ENCODE measurements at regions not wholly inside any gene's neighbourhood (a gene's known extent, or its start where the extent isn't known, plus 50 kb on each side); places are given as distances from the start of the nearest gene placed in this dataset.
"Not testable (repeated sequence)": the region's sequence is repeated elsewhere in the genome, so short reads cannot be mapped to it uniquely, and the experiment has no call there.

DNA sequence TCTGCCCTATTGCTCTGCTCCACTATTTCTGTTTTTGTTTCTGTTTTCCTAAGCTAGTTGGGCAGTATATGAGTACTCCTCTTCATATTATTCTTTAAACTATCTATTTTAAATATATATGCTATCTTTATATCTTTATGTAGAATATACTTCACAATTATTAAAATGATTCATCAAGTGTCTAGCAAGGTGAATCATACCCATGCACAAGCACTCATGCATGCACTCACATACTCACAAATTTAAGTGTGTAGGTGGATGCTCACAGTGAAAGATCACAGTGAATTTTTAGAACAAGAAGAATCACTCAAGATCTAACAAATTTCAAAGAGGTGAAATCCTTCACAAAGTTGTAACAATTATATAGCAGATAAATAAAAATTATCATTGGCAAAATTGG, 435.6 kb upstream of the SLITRK5 start:
- no peak for TF ChIP-seq GATA1 (IDR thresholded peaks at IDR 0.05; ENCODE audit: low read depth, low read length)
- TF ChIP-seq POLR2A (IDR thresholded peaks at IDR 0.05; ENCODE audit: low read length): no peak
- DNase-seq: no peak

DNA sequence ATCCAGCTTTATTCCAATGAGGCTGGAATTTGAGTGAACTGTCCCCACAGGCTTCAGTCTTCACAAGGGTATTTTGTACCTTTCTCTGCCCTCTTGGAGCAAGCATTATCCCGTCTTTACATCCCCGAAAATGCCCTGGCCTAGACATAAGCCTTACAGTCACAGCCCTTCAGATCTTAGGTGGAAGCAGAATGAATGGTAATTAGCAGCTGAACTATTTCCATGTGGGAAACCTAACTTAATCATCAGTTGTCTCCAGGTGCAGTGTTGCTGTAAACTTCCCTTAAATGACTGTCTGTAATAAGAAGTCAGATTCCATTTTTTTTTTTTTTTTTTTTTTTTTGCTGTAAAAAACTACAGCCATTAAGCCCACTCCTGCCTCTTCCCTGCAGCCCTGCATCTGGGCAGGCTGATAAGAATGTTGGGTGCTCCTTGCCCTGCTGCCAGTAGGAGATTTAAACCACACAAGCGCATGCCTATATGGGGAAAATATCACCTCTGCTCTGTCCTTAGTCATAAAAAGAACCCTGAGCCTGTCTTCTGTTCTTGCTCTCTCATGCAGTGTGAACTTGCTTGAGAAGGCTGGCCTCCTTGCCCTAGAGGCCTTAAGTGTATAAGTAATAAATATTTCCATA, 426.8 kb upstream of the SLITRK5 start:
- peak; percentile 83 to 93 for DNase-seq
- no peak for TF ChIP-seq POLR2A (IDR thresholded peaks at IDR 0.05; ENCODE audit: low read length)

DNA sequence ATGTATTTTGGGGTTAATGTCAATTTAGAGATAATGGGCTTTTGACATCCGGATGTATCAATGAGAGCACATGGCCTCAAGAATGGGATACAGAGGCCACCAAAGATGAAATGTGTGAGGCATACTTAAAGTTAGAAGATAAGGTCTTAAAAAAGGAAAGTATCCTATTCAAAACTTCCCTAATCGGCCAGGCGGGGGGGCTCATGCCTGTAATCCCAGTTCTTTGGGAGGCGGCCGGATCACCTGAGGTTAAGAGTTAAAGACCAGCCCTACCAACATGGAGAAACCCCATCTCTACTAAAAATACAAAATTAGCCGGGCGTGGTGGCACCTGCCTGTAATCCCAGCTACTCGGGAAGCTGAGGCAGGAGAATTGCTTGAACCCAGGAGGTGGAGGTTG, 421.3 kb upstream of the SLITRK5 start:
- not testable (repeated sequence) for DNase-seq

DNA sequence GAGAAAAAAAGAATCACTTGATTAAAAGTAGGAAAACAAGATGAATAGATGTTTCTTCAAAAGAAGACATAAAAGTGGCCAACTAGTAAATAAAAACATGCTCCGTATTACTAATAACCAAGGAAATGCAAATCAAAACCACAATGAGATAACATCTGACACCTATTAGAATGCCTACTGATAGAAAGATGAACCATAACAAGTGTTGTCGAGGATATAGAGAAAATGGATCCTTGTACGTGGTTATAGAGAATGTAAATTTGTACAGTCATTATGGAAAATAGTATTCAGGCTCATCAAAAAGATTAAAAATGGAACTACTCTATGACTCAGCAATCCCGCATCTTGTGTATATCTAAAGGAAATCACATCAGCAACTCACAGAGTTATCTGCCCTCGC, 415.8 kb upstream of the SLITRK5 start:
- TF ChIP-seq POLR2A (IDR thresholded peaks at IDR 0.05; ENCODE audit: low read length): no peak
- TF ChIP-seq GATA1 (IDR thresholded peaks at IDR 0.05; ENCODE audit: low read depth, low read length): no peak
- DNase-seq: no peak

DNA sequence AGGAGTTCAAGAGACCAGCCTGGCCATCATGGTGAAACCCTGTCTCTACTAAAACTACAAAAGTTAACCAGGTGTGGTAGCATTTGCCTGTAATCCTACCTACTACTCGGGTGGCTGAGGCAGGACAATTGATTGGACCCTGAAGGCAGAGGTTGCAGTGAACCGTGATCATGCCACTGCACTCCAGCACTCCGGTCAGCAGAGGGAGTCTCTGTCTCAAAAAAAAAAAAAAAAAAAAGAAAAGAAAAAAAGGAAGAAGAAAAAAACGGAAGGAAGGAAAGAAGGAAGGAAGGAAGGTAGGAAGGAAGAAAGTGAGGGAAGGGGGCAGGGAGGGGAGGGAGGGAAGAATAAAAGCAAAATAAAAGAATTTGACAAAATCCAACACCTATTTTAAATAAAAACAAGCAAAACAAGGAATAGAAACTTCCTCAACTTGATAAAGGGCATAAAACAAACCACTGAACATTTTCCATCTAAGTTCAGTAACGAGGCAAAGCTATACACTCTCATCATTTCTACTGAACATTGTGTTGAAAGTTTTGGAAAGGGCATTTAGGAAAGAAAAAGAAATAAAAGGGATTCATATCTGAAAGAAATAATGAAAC, 411.6 kb upstream of the SLITRK5 start:
- TF ChIP-seq GATA1 (IDR thresholded peaks at IDR 0.05; ENCODE audit: low read depth, low read length) (no peak), POLR2A (IDR thresholded peaks at IDR 0.05; ENCODE audit: low read length) (no peak)
- peak in 1 of 2 experiments; percentile 4 for DNase-seq

DNA sequence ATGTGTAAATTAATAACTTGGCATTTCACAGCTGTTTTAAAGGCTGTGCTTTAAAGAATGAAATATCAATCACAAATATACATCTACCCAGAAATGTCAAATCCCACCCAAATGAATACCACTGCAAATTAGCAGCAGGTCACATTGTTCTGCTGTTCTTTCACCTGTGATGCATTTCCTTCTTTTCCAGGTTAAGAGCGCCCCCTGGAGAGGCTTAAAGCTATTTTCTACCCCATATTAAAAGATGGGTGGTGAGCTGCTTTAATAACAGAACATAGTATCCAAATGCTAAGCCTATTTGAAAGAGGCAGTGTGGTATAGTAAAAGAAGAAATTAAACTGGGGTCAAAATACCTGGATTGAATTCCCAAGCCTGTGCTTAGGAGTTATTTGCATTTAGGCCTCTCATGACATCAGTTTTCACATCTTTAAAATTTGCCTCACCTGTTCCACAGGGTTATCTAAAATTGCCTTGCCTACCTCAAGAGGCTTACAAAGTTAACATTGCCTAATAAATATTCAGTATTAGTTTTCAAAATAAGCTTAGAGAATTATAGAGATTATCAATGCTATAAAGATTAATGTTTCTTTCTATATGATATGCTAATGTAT, 396.9 kb upstream of the SLITRK5 start:
- no peak for TF ChIP-seq GATA1 (IDR thresholded peaks at IDR 0.05; ENCODE audit: low read depth, low read length)
- TF ChIP-seq POLR2A (IDR thresholded peaks at IDR 0.05; ENCODE audit: low read length): no peak
- peak; percentile 56 to 74 for DNase-seq

DNA sequence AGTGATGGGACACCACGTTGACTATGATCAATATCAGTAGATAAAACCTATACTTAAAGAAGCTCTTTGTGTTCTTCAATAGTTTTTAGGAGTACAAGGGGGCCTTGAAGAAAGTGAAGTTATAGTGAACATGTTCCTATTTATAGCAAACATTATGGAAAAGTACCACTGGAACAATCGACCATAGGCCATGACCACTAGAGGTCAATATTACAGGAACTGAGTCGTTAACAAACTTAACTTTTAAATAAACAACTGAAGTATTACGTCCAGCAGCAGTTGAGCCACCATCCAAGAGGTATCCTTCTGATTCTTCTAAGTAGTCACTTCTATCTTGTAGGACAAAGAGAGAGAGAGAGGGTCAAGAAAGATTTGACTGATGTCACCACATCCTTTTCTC, 391.0 kb upstream of the SLITRK5 start:
- TF ChIP-seq GATA1 (IDR thresholded peaks at IDR 0.05; ENCODE audit: low read depth, low read length) (no peak), POLR2A (IDR thresholded peaks at IDR 0.05; ENCODE audit: low read length) (no peak)
- DNase-seq: no peak

DNA sequence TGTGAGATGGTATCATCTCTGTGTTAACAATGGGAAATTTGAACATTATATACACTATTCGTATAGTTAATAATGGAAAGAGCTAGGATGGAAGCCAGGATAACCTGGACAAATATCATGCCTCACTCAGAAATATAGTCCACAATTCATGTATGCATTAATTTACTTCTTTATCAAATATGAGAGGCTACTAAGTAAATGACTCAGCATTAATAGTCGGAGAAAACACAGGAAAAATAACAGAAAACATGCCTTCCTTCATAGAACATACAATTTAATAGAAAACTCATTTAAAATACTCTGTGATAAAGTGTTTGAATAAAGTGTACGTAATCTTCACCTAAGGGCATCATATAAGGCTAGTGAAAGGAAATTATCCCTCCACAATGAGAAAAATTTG, 383.4 kb upstream of the SLITRK5 start:
- TF ChIP-seq GATA1 (IDR thresholded peaks at IDR 0.05; ENCODE audit: low read depth, low read length) (no peak), POLR2A (IDR thresholded peaks at IDR 0.05; ENCODE audit: low read length) (no peak)
- no peak for DNase-seq

DNA sequence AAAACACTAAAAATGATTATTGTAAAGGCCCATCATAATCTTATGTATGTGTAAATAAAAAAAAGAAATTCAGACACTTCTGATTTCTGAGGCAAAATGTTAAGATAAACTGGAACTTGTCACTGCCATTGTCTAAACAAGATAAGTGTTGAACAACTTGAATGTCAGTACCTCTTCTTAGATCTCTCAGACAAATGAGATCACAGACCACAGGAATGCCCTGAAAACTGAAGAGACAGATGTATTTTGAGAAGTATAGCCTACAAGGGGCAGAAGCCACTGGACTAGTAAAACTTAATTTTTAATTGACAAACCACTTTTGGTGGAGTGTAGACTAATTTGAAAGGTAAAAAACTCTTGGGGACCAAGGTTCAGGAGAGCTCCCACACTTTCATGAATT, 375.5 kb upstream of the SLITRK5 start:
- TF ChIP-seq POLR2A (IDR thresholded peaks at IDR 0.05; ENCODE audit: low read length) (no peak), GATA1 (IDR thresholded peaks at IDR 0.05; ENCODE audit: low read depth, low read length) (no peak)
- DNase-seq: no peak

DNA sequence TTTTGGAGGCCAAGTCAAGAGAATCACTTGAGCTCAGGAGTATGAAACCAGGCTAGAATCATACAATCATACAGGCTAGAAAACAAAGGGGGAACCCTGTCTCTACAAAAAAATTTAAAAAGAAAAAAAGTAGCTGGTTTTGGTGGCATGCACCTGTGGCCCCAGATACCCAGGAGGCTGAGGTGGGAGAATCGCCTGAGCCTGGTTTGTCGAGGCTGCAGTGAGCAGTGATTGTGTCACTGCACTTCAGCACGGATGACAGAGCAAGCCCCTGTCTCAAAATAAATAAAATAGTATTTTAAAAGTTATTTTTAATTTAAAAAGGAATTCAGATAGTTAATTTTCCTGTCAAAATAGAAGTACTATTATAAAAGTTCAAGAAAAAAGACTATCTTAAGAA, 369.1 kb upstream of the SLITRK5 start:
- TF ChIP-seq GATA1 (IDR thresholded peaks at IDR 0.05; ENCODE audit: low read depth, low read length) (no peak), POLR2A (IDR thresholded peaks at IDR 0.05; ENCODE audit: low read length) (no peak)
- DNase-seq: no peak

DNA sequence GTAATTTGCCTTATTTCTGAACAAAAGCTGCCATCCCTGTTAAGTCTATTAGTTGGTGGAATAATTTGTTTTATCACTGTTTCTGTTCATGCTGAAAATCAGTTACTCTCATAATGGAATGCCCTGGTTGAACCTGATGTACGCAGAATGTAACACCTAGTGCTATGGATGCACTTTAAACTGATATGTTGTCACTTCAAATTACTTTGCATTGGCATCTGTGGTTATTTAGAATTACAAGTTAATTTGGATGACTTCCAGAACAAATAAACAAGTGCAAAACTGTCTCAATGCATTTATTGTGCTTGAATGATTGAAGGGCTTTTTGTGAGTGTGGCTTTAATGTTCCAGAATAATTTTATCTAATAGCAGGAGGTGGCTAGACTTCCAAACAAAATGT, 368.2 kb upstream of the SLITRK5 start:
- no peak for DNase-seq
- TF ChIP-seq GATA1 (IDR thresholded peaks at IDR 0.05; ENCODE audit: low read depth, low read length): no peak
- no peak for TF ChIP-seq POLR2A (IDR thresholded peaks at IDR 0.05; ENCODE audit: low read length)

DNA sequence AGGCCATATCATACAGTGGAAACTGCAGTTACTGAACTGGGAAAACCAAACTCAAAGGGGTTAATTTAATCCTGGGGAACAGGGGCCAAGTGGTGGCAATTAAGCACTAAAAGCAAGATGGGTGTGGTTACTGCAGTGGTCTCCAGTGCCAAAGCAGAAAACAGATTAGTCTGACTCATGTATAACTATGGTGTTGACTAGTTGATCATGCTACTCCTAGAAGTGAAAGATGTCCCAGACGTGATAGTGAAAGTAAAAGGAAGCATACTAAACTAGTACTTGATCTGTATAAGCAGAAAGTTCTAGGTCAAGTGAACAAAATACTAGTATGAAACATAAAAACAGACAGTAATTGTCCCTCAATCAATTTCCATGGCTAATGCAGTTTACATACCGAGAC, 360.0 kb upstream of the SLITRK5 start:
- no peak for DNase-seq

DNA sequence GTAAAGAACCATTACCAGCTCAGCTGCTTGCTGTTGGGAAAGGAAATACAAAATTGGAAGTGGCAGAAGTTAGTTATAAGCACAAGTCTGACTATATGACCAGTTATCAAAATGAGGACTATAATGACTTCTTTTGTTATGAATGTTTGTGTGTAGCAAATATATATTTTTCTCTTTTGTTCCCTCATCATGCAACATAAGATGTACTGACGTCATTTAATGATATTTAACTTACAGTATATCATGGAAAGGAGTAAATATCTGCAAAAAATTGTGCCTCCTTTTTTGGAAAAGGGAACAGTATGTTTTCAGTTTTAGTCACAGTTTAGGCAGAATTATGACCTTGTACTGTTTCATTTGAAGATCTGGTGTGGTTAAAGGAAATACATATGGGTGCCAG, 356.3 kb upstream of the SLITRK5 start:
- TF ChIP-seq POLR2A (IDR thresholded peaks at IDR 0.05; ENCODE audit: low read length) (no peak), GATA1 (IDR thresholded peaks at IDR 0.05; ENCODE audit: low read depth, low read length) (no peak)

More for the DNA sequence above, 360.0 kb upstream of the SLITRK5 start:
- TF ChIP-seq GATA1 (IDR thresholded peaks at IDR 0.05; ENCODE audit: low read depth, low read length) (no peak), POLR2A (IDR thresholded peaks at IDR 0.05; ENCODE audit: low read length) (no peak)

DNA sequence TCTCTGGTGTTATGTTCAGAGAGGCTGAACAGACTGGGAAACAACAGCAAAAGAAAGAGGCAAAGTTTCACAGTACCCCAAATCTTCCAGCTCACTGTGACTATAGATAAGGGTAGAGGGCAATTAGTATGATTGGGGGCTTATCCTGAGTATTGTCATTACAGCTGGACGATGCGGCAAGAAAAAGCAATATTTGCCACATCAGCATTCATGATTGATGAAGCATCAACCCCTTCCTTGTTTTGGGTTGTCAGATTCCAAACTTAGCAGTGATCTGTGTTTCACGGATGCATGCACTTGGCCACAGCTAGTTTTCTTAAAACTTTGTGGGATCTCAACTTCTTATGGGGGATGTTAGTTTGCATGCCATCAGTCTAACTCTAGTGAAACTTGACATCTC, 348.8 kb upstream of the SLITRK5 start:
- no peak for TF ChIP-seq GATA1 (IDR thresholded peaks at IDR 0.05; ENCODE audit: low read depth, low read length)
- TF ChIP-seq POLR2A (IDR thresholded peaks at IDR 0.05; ENCODE audit: low read length): no peak
- DNase-seq: no peak

More for the DNA sequence above, 356.3 kb upstream of the SLITRK5 start:
- DNase-seq: no peak

DNA sequence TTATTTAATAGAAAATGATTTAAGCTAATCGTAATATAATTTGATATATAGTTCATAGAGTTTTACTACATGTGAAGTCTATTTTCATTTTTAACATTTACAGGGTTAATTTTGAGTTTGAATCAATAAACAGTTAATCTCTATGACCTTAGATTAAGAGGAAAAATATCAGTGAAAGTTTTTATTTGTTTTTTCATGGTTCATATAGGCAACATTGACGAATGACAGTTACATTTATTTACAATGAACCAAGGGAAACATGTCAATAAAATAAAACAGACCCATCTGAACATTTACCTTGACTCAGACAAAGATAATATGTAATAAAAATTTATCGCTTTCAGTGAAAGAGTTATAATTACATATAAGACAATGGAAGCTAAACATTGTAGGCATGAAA, 346.6 kb upstream of the SLITRK5 start:
- DNase-seq: no peak
- TF ChIP-seq GATA1 (IDR thresholded peaks at IDR 0.05; ENCODE audit: low read depth, low read length): no peak
- TF ChIP-seq POLR2A (IDR thresholded peaks at IDR 0.05; ENCODE audit: low read length): no peak

Data from erythroblast (primary cell).